ENCODE measurements at regions not wholly inside any gene's neighbourhood (a gene's known extent, or its start where the extent isn't known, plus 50 kb on each side); places are given as distances from the start of the nearest gene placed in this dataset.
"Not testable (repeated sequence)": the region's sequence is repeated elsewhere in the genome, so short reads cannot be mapped to it uniquely, and the experiment has no call there.

DNA sequence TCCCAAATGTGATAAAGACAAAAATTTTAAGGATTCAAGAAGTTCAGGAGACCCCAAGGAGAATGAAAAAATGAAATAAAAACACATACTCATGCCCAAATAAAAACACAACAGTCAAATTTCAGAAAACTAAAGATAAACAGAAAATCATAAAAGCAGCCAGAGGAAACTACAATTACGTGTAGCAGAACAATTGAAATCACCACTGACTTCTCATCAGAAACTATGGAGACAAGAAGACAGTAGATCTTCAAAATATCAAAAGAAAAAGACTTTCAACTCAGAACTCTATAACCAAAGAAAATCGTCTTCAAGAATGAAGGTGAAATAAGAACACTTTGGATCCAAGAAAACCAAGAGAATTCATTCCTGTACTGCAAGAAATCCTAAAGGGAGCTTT lies 54.9 kb downstream of the DIO3 start:
- DNase-seq, result no peak

DNA sequence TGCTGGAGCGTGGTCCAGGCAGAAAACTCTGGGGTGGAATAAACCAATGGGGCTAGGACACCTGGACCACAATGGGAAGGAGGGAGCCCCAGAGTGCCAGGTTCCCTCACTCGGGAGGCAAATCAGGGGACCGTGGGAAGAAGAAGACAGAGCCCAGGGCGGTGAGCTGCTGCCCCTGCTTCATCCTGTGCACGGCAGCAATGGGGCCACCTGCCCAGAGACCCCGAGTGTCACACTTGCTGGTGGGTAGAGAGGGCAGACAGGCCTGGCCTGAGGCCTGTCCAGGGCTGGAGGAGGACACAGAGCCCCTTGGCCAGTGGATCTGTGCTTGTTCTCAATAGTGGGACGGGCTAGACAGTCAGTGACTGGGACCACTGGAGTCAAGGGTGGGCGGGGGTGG lies 58.2 kb downstream of the DIO3 start:
- no peak for DNase-seq

DNA sequence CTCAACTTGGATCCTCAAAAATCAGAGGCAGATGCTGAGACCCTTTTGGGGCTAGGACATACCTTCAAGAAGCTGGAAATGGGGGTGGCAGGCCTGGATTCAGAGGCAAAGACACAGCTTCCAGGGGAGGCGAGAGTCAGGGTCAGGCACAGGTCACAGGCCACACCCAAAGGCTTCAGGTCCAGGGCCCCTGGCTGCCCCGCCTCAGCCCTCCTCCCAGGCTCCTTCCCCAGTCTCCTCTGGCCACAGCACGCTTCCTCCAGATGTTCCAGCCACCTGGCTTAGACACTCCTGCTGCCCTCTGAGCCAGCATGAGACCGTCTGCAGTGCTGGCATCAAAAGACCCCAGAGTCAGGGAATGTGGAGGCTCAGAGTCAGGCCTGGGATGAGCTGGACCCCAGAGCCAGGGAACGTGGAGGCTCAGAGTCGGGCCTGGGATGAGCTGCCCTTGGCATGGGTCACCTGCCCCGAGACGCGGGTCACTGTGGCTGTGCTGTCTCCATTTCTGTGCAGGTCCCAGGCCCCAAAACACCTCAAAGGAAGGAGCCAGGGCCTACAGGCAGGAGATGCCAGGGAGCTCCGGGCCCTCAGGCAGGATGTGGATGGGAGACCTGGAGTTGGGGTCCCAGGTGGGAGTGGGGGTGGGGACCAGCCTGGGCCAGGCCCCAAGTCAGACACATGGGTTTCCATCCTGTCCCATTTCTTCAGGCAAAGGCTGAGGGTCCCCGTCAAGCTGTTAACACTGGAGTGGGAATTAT lies 58.9 kb downstream of the DIO3 start:
- no peak for DNase-seq

DNA sequence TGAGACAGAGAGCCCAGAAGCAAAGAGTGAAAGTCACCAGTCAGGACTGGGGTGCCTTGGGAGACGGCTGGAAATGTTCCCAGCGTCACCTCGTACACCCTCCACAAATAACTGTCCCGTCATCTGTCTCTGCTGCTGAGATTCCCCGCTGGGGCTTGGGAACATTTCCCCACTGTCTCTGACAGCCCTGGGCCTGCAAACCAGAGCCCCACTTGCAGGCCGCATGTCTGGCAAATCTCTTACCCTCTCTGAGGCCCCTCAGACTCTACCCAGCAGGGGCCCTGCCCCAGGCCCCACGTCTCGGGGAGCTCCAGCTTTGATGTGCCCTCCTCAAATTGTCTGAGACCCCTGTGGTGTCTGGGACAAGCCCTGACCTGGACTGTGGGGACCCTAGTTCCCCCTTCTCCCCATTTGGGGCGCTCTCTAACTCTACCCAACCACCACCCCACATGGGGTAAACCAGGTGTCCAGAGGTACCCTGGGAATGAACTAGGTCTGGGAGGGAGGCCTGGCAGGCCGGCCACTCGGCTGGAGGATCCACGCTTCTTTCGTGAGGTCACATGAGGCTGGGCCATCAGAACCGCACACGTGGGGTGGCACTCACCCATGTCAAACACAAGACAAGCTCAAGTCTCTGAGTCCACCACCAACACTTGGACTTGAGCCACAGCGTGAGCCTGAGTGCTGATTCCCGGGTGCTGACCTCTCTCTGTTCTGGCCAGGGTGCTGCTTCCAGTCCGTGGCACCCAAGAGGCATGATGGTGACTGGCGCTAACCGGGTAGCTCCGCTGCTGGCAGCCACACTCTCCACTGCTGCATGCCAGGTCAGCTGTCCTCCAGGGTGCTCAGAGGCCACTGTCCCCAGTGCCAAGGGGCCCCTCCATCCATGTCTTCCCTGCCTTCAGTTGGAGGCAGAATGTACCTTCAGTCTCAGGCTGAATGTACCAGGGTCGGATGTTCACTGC lies 59.8 kb downstream of the DIO3 start:
- no peak for DNase-seq

DNA sequence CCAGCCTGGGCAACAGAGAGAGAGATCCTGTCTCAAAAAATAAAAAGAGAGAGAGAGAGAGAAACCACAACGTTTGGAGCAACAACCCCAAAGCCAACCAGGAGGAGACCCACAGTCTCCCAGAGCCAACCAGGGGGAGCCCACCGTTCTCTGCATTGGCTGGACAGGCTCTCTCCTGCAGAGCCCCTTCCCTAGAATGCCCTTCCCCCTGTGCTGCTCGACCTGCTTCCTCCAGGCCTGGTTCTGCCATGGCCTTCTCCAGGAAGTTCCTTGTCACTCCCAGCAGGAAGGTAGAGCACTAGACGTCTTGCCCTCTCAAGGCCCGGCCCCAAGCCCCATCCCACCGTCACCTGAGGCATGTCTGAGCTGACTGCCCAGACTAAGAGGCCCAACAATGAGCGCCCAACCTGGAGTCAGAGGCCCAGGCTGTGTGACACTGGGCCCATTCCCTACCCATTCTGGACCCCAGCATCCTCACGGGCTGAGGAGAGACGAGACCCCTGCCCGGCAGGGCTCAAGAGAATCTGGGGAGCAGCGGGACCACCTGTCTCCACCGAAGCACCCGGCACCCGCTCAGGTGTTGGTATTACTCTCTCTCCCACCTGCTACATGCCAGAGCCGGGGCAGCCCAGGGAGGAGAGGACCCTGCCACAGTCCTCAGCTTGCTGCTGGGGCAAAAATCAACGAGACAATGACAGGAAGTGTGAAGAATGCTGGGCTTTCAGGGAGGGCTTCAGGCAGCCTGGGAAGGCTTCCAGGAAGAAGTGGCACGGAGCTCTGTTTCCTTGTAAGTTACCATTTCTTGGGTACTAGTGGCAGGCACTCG lies 61.2 kb downstream of the DIO3 start:
- DNase-seq, result no peak

DNA sequence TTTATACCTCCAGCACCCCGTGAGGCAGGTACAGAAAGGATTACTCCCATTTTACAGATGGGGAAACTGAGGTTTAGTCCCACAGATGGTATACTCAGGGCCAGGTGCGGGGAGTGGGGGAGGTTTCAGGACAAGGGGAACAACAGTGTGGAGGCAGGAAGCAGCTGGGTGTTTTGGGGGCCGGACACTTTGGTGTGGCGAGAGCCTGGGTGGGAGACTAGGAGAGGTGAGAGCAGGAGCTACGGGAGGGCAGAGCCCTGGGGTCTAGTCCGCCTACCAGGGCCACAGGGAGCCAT lies 61.7 kb downstream of the DIO3 start:
- no peak for DNase-seq

DNA sequence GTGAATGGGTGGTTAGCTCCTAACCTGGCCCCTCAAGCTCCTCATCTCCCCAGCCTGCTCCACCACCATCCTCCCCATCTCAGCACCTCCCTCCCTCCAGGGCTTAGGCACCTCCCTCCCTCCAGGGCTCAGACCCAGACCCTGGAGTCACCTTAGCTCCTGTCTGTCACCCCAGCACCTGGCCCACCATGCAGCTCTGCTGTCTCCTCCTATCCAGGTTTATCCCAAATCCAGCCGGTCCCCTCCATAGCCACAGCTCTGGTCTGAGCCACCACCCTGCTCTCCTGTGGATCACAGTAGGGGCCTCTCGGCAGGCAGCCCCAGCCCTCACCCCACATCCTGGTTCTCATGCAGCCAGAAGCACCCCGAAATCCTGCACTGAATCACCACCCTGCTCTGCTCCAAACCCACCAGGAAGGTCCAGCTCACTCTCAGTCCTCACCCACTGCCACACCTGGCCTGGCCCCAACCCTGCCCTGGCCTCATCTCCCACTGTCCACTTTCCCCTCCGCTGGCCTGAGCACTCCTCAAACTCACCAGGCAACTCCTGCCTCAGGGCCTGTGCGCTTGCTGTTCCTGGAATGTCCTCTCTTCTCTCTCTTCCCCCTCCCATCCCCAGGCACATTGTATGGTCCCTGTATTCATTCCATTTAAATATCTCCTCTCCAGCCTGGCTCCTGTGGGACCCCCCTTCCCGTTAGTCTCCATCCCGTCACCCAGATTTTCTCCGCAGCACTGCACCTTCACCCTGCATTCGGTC lies 62.6 kb downstream of the DIO3 start:
- no peak for DNase-seq

DNA sequence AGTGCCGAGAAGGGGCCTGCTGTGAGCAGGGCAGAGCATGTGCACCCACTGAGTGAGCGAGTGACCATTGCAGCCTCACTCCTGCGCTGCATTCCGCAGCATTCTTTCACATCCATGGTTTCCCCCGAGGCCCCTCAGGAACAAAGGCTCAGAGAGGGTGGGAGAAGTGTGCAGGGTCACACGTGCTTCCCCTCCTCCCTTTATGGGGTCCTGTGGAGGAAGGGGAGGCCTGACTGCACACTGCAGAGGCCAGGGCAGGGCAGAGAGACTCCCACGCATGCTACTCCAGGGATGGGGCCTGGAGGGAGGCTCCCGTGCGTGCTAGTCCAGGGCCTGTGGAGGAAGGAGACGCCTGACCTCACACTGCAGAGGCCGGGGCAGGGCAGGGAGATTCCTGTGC lies 63.2 kb downstream of the DIO3 start:
- DNase-seq, result no peak

DNA sequence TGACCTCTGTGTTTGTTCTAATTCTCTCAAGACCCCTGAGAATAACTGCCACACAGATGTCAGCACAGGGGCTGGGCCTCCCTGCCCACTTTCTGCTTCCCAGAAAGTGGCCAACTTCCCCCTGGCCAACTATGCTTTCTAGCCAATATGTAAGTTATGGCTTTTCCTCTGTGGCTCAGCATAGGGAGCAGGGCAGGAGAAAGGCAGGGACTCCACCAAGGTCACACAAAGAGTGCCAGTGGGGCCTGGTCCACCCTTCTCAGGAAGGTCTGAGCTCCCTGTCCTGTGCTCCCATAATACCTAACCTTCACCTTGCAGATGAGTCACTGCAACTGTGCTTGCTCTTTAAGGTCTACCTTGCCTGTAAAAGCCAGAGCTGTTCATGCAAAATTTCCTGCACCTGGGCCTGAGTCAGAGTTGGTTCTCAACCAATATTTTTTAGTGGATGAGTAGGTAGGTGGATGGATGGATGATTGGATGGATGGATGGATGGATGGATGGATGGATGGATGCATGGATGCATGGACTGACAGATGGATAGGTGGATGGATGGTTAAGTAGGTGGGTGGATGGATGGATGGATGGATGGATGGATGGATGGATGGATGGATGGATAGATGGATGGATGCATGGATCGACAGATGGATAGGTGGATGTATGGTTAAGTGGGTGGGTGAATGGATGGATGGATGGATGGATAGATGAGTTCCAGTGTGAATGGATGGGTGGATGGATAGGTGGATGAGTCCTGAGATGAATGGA lies 64.2 kb downstream of the DIO3 start:
- no peak for DNase-seq

DNA sequence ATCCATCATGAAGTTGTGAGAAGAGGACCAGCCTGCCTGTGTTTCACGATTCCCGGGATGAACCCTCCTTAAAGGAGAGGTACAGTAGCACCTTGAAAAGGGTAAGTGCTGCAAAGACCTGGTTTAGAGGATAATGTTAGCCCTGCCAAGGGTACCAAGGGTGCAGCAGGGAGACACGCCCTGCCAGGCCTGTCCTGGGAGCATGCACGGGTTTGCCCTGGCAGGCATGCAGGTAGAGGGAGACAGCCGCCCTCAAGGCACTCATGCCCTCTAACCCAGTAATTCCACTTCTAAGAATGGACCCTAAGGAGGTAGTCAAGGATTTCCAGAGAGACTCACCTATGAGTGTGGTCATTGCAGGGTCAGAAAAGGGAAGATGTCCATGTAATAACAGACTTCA lies 65.0 kb downstream of the DIO3 start:
- no peak for DNase-seq

DNA sequence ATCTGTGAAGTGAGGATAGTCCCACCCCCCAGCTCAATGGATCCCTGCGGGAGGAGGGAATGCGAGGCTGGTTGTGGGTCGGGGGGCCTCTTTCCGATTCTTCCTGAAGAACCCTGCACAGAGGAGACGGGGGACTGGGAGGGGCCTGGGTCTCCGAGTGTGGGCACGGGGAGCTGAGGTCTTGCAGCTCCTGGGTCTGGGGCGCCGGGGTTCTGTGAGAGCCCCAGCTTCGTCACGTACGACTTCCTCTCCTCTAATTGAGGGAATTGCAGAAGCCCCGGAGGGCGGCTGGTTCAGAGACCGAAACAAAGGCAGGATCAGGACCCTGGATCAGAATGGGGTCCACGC lies 66.6 kb downstream of the DIO3 start:
- no peak for DNase-seq

DNA sequence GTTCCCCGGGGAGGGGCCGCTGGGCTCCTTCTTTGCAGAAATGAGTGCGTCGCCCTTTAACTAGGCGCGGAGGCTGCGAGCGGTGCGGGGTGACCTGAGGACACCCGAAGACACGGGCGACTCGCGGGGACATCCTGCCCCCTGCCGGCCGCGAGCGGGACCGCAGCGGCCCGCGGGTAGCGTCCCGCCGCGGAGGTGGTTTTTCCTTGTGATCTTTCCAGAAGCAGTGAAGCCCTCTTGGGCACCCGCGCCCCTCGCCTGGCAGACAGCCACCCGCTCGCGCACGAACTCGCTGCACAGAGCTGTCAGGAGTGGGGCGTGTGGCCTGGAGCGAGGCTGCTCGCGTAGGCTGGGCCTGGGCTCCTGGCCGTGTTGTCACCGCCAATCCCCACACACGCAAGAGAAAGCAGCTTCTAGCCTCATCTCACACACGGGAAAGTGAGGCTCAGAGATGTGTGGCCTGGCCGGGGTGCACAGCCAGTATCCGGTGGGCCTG lies 67.2 kb downstream of the DIO3 start:
- DNase-seq, result peak; percentile 56 to 64

DNA sequence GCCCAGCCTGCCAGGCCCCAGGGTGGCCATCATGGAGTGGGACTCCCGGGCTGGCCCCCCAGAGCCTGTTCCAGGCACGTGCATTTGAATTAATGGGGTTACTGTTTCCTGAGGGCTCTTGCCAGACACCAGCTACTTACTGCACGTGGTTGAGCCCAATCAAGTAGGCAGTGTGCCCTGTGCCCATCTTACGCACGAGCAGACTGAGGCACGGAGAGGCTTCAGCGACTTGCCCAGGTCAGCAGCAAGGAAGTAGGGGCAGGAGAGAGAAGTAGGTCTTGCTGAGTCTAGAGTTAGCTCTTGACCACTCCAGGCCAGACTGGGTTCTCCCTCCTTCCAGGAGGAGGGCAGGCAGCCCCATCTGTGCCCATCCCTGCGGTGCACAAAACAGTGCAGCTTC lies 67.7 kb downstream of the DIO3 start:
- no peak for DNase-seq

DNA sequence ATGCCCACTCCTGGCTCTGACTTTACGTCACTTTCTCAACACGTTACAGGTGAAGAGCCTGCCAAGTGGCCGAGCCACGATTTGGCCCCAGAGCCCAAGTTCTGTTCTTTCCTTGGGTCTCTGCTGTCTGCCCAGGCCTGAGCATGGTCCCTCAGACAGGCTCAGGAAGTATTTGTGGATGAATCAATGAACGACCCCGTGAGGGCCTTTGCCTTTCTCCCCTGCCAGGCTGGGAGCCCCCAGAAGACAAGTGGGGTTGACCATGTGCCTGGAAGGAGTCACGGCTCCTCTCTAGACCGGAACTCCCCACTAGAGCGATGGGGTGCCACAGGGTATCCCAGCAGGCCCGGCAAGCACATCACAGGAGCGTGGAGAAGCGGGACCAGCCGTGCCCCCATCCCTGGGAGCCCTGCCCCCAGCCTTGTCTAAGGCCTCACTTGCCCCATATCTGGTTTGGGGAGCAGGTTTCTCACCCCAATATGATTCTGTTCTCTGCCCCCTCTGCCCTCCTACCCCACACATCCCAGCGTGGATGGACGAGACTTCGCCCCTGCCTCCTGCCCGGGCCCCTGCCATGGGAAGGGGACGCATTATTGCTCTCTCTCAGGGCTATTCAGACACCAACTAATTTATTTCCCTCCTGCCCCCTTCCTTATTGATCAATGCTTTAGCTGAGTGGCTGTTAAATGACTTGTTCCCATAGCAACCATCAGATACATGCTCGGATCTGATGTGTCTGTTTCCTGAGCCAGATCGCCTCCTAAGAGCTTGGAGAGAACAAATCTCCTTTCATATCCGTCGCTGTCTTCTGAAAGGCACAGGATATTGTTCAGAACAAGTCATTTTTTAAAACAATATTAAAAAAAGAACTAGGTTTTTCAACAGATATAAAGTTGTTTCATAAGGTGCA lies 69.0 kb downstream of the DIO3 start:
- no peak for DNase-seq

DNA sequence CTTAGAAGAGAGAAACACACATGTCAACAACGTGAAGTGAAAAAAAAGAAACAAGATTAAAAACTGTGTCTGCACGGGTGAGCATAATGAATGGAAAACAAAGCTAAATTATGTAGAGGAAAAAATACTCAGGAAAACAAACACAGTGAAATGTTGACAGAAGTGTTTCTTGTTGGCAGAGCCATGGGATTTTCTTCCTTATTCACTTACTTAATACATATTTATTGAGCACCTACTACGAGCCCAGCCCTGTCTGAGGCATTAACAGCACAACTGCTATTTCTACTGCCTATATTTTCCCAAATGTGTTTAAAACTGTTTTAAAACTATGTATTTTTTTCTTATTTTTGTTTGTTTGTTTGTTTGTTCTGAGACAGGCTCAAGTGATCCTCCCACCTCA lies 69.9 kb downstream of the DIO3 start:
- no peak for DNase-seq

DNA sequence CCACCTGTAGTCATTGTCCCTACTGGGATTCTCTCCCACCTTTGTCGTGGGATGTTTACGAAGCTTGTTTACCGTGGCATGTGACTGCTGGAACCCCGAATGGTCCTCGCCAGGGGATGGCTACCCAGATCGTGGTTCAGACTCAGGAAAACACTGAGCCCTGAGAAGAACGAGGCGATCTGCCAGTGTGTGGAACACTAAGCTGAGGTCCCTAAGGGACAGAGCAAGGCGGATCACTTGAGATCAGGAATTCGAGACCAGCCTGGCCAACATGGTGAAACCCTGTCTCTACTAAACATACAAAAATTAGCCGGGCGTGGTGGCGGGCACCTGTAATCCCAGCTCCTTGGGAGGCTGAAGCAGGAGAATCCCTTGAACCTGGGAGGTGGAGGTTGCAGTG lies 70.7 kb downstream of the DIO3 start:
- not testable (repeated sequence) for DNase-seq

DNA sequence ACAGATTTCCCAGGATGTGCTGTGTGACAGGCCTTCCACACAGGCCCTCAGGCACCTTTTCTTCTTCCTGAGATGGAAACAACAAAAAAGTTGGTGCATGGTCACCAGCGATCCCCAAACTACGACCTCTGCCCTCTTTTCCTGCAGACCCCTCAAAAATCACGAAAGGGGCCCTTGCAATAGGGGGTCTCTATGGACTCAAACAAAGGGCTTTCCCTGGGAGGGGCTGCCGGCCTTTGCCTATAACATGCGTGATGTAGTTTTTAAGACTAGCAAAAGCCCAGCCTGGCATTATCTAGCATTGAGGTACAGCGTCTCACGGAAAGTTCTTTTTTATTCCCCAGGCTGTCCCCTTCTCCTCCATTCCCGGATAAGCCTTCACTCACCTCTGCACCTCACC lies 71.2 kb downstream of the DIO3 start:
- no peak for DNase-seq

DNA sequence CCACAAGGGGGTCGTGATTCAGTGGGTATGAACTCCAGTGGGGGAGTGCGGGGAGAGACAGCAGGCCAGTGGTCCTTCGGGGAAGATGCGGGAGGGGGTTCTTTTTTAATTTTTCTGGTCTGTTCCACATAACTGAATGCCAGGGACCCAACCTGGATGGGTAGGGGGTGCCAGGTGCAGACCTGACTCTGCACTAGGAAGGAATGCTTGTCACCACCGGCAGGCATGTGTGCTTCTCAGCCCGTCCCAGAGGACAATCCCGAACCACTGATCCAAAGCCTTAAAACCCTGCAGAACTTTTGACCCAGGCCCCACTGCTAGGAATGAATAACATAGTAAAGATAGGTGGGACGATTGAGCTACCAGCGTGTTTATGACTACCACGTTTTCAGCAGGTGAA lies 72.0 kb downstream of the DIO3 start:
- DNase-seq, result no peak

DNA sequence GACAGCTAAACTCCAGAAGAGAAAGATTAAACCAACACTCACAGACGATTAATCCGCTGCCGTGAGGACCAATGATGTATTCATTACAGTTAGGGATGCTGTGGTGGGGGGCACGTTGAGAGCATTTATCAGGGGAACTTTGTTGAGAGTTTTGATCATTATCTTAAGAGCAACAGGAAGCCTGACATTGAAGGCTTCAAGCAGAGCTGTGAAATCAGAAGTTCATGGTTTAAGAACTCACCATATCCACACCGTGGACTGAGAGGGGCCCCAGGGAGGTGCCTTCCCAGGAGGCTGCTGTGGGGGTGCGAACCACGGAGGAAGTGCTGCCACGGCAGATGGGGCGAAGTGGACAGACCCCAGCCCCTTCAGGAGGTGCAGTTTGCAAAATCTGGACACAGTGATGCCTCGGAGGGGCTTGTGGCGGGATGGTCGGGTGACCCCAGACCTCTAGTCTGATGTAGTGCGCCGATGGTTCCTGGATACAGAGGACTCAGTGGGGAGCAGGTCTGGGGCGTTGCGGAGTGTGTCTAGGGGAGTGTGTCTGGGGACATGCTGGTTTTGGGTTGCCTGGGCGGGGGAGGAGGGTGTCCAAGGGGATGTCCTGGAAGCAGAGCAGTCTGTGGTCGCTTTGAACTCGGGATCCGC lies 73.0 kb downstream of the DIO3 start:
- no peak for DNase-seq
